ENCODE measurements at regions not wholly inside any gene's neighbourhood (a gene's known extent, or its start where the extent isn't known, plus 50 kb on each side); places are given as distances from the start of the nearest gene placed in this dataset.

GRCh38 chr2:72003796-72004195, 143.9 kb downstream of the CYP26B1 start:
- H3K9me3 ChIP-seq (ENCODE audit: control insufficient read depth, insufficient read depth, low read depth, low read length): no peaks in the 10 kb centered on the region
- H3K9ac ChIP-seq (ENCODE audit: low read length): no peak overlapping the region
- H3K27me3 ChIP-seq (ENCODE audit: control insufficient read depth, insufficient read depth, low read length): no peaks in the 10 kb centered on the region
- peaks cover 10% of the 10 kb centered on the region; the same call in 1 of the 2 replicates for H3K4me1 ChIP-seq (ENCODE audit: control insufficient read depth, insufficient read depth, low read length)
- H3K4me3 ChIP-seq (ENCODE audit: low read depth, low read length): no peak overlapping the region
- no peak overlapping the region for H3K27ac ChIP-seq (ENCODE audit: low read depth, low read length)
- H3K36me3 ChIP-seq (ENCODE audit: control insufficient read depth, insufficient read depth, low read length): no peaks in the 10 kb centered on the region

GRCh38 chr2:72003124-72003523, 144.5 kb downstream of the CYP26B1 start:
- H3K4me3 ChIP-seq (ENCODE audit: low read depth, low read length): no peak overlapping the region
- H3K9me3 ChIP-seq (ENCODE audit: control insufficient read depth, insufficient read depth, low read depth, low read length): no peaks in the 10 kb centered on the region
- peaks cover 10% of the 10 kb centered on the region; the same call in 1 of the 2 replicates for H3K4me1 ChIP-seq (ENCODE audit: control insufficient read depth, insufficient read depth, low read length)
- no peak overlapping the region for H3K27ac ChIP-seq (ENCODE audit: low read depth, low read length)
- no peaks in the 10 kb centered on the region for H3K36me3 ChIP-seq (ENCODE audit: control insufficient read depth, insufficient read depth, low read length)
- H3K9ac ChIP-seq (ENCODE audit: low read length): no peak overlapping the region
- H3K27me3 ChIP-seq (ENCODE audit: control insufficient read depth, insufficient read depth, low read length): no peaks in the 10 kb centered on the region

DNA sequence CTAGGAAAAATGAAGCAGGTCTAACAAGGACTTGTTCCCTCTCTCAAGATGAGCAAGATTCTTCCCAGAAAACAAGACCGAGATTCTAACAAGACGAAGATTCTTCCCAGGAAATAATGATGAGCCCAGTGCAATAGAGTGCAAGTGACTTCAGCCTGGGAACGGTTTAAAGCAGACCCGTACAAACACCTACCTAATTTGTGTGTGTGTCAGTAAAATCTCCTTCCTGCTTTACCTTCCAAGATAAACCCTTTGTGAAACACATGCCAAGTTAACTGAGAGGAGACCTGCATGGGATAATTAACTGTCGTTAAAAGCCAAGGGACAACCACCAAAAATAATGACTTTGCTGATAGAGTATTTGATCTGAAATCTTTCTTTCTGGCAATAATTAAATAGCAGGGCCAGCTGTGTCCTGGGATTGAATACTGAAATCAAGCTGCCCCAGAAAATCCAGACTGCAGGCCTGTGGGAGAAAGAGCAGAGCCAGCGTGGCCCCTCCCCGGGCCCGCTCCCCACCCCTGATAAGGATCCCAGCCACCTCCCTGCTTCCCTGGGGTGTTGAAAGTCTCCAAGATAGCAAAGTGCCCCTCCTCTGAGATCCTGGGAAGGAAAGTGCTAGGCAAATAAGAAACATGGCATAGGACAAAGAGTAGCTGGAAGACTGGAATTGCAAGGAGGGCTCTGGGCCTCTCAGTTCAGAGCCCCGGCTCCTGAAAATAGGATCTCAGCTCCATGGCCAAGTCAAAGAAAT, 145.5 kb downstream of the CYP26B1 start:
- Histone ChIP-seq H3K27me3 (ENCODE audit: control insufficient read depth, insufficient read depth, low read length) (no peaks in the 10 kb centered on the region), H3K9me3 (ENCODE audit: control insufficient read depth, insufficient read depth, low read depth, low read length) (no peaks in the 10 kb centered on the region), H3K36me3 (ENCODE audit: control insufficient read depth, insufficient read depth, low read length) (no peaks in the 10 kb centered on the region), H3K27ac (ENCODE audit: low read depth, low read length) (no peak overlapping the region), H3K4me3 (ENCODE audit: low read depth, low read length) (no peak overlapping the region), H3K4me1 (ENCODE audit: control insufficient read depth, insufficient read depth, low read length) (peaks cover 10% of the 10 kb centered on the region; the same call in 1 of the 2 replicates), H3K9ac (ENCODE audit: low read length) (no peak overlapping the region)

DNA sequence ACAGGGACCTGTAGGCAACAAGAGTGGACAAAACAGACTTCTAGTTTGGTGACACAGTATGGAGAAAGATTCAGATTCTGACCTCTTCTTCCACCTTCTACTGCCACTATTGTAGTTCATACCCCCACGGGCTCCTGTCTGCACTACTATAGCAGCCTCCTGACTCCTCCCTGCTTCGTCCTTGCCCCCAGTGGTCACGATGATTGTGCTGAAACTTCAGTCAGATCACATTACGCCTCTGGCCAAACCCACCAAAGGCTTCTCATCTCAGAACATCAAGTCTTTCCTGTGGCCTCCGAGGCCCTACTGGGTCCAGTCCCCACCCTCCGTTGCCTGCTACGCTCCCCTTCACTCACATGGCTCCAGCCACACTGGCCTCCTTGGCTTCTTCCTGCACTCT, 147.6 kb downstream of the CYP26B1 start:
- H3K27me3 ChIP-seq (ENCODE audit: control insufficient read depth, insufficient read depth, low read length): no peaks in the 10 kb centered on the region
- no peaks in the 10 kb centered on the region for H3K9me3 ChIP-seq (ENCODE audit: control insufficient read depth, insufficient read depth, low read depth, low read length)
- no peak overlapping the region for H3K4me3 ChIP-seq (ENCODE audit: low read depth, low read length)
- no peak overlapping the region for H3K9ac ChIP-seq (ENCODE audit: low read length)
- H3K36me3 ChIP-seq (ENCODE audit: control insufficient read depth, insufficient read depth, low read length): no peaks in the 10 kb centered on the region
- no peak overlapping the region for H3K27ac ChIP-seq (ENCODE audit: low read depth, low read length)
- H3K4me1 ChIP-seq (ENCODE audit: control insufficient read depth, insufficient read depth, low read length): peaks cover 10% of the 10 kb centered on the region; the same call in 1 of the 2 replicates

DNA sequence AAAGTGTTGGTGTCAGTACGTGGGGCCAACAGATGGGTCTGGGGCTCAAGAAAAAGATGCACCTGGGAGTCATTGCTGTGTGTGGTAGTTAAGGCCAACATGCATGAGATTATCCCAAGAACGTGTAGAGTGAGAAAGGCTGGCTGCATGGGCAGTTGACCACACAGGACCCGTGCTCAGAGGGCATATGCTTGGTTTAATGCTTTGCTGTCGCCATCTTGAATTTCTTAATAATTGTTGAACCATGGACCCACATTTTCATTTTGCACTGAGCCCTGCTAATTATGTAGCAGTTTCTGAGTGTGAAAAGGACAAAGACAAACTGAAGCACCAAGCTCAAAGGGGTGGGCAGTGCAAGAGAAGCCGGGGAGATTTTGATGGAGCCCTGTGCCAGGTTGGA, 148.1 kb downstream of the CYP26B1 start:
- H3K36me3 ChIP-seq (ENCODE audit: control insufficient read depth, insufficient read depth, low read length): no peaks in the 10 kb centered on the region
- no peak overlapping the region for H3K4me3 ChIP-seq (ENCODE audit: low read depth, low read length)
- no peaks in the 10 kb centered on the region for H3K9me3 ChIP-seq (ENCODE audit: control insufficient read depth, insufficient read depth, low read depth, low read length)
- no peak overlapping the region for H3K9ac ChIP-seq (ENCODE audit: low read length)
- no peaks in the 10 kb centered on the region for H3K27me3 ChIP-seq (ENCODE audit: control insufficient read depth, insufficient read depth, low read length)
- no peak overlapping the region for H3K27ac ChIP-seq (ENCODE audit: low read depth, low read length)
- peaks cover 10% of the 10 kb centered on the region; the same call in 1 of the 2 replicates for H3K4me1 ChIP-seq (ENCODE audit: control insufficient read depth, insufficient read depth, low read length)

GRCh38 chr2:71997843-71998242, 149.8 kb downstream of the CYP26B1 start:
- H3K27ac ChIP-seq (ENCODE audit: low read depth, low read length): no peak overlapping the region

DNA sequence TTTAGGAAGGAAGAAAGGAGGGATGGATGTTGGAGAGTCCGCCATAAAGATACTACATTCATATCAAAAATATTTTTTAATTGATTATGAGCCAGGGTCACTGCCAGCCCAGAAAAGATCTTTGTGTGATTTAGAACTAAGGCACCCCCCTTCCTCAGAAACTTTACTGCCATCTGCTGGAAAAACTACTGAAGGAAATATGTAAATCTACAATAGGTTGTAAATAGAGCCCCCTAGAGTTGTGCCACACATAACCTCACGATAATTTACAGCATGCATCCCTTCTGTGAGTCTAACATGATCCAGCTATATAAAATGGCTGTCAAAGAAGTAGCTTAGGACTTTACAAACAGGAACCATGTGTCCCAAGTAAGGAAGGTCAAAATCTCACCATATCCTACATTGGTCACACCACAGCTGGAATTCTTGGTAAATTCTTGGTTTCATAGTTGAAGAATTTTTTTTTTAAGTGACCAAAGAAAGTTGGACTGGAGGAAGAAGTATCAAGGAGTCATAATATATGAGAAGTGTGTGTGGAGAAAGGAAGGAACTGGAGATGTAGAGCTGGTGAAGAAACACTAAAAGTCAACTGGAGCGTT, 152.5 kb downstream of the CYP26B1 start:
- H3K27me3 ChIP-seq (ENCODE audit: control insufficient read depth, insufficient read depth, low read length): no peaks in the 10 kb centered on the region
- H3K4me3 ChIP-seq (ENCODE audit: low read depth, low read length): no peak overlapping the region
- no peak overlapping the region for H3K27ac ChIP-seq (ENCODE audit: low read depth, low read length)

More at GRCh38 chr2:71997843-71998242, 149.8 kb downstream of the CYP26B1 start:
- no peak overlapping the region for H3K4me3 ChIP-seq (ENCODE audit: low read depth, low read length)
- H3K9me3 ChIP-seq (ENCODE audit: control insufficient read depth, insufficient read depth, low read depth, low read length): no peaks in the 10 kb centered on the region
- no peak overlapping the region for H3K9ac ChIP-seq (ENCODE audit: low read length)
- peaks cover 10% of the 10 kb centered on the region; the same call in 1 of the 2 replicates for H3K4me1 ChIP-seq (ENCODE audit: control insufficient read depth, insufficient read depth, low read length)
- H3K27me3 ChIP-seq (ENCODE audit: control insufficient read depth, insufficient read depth, low read length): no peaks in the 10 kb centered on the region
- no peaks in the 10 kb centered on the region for H3K36me3 ChIP-seq (ENCODE audit: control insufficient read depth, insufficient read depth, low read length)

DNA sequence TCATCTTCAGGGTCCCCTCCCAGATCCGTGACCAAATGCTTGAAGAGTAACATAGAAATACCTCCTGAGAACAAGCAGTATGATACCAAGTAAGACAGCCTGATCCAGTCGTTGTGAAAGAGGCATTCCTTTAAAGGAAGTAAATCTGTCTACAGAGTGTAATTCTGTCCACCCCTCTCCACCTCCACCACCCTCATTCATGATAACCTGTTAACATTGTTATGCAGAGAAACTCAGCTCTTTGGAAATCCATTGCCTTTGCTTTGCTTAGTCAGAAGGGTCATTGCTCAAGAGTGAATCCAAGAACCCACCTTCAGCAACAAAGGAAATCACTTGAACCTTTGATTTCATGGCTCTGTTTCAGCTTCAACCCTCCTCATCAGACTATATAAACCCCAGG, 155.6 kb downstream of the CYP26B1 start:
- H3K36me3 ChIP-seq (ENCODE audit: control insufficient read depth, insufficient read depth, low read length): no peaks in the 10 kb centered on the region

More for the DNA sequence above, 152.5 kb downstream of the CYP26B1 start:
- no peaks in the 10 kb centered on the region for H3K9me3 ChIP-seq (ENCODE audit: control insufficient read depth, insufficient read depth, low read depth, low read length)
- H3K9ac ChIP-seq (ENCODE audit: low read length): no peak overlapping the region
- H3K4me1 ChIP-seq (ENCODE audit: control insufficient read depth, insufficient read depth, low read length): peaks cover 4% of the 10 kb centered on the region; the same call in 1 of the 2 replicates
- no peaks in the 10 kb centered on the region for H3K36me3 ChIP-seq (ENCODE audit: control insufficient read depth, insufficient read depth, low read length)

DNA sequence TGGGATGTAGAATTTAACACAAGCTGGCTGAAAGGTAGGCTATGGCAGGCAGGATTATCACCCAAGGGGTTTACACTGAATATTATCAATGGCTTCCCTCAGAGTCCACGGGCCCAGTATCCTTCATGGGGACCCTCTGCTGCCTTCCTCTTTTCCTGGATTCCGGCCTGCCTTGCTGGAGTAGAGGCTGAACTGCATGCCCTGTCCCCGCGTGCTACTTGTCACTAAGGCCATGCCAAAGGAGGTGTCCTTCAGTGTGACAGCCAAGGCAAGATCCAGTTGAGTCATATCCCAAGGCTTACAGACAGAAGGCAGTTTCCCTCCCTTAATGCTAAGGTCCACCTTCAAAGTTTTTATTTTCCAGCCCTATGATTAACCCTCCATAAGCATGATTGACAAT, 156.3 kb downstream of the CYP26B1 start:
- no peak overlapping the region for H3K4me3 ChIP-seq (ENCODE audit: low read depth, low read length)
- no peaks in the 10 kb centered on the region for H3K27me3 ChIP-seq (ENCODE audit: control insufficient read depth, insufficient read depth, low read length)
- H3K9ac ChIP-seq (ENCODE audit: low read length): no peak overlapping the region
- H3K27ac ChIP-seq (ENCODE audit: low read depth, low read length): no peak overlapping the region
- no peaks in the 10 kb centered on the region for H3K9me3 ChIP-seq (ENCODE audit: control insufficient read depth, insufficient read depth, low read depth, low read length)
- no peaks in the 10 kb centered on the region for H3K36me3 ChIP-seq (ENCODE audit: control insufficient read depth, insufficient read depth, low read length)
- H3K4me1 ChIP-seq (ENCODE audit: control insufficient read depth, insufficient read depth, low read length): no peaks in the 10 kb centered on the region

More for the DNA sequence above, 155.6 kb downstream of the CYP26B1 start:
- Histone ChIP-seq H3K27me3 (ENCODE audit: control insufficient read depth, insufficient read depth, low read length) (no peaks in the 10 kb centered on the region), H3K4me3 (ENCODE audit: low read depth, low read length) (no peak overlapping the region), H3K9ac (ENCODE audit: low read length) (no peak overlapping the region), H3K27ac (ENCODE audit: low read depth, low read length) (no peak overlapping the region), H3K4me1 (ENCODE audit: control insufficient read depth, insufficient read depth, low read length) (no peaks in the 10 kb centered on the region), H3K9me3 (ENCODE audit: control insufficient read depth, insufficient read depth, low read depth, low read length) (no peaks in the 10 kb centered on the region)

GRCh38 chr2:71990826-71991225, 156.8 kb downstream of the CYP26B1 start:
- Histone ChIP-seq H3K9me3 (ENCODE audit: control insufficient read depth, insufficient read depth, low read depth, low read length) (no peaks in the 10 kb centered on the region), H3K9ac (ENCODE audit: low read length) (no peak overlapping the region), H3K27ac (ENCODE audit: low read depth, low read length) (no peak overlapping the region), H3K27me3 (ENCODE audit: control insufficient read depth, insufficient read depth, low read length) (no peaks in the 10 kb centered on the region), H3K4me3 (ENCODE audit: low read depth, low read length) (no peak overlapping the region), H3K36me3 (ENCODE audit: control insufficient read depth, insufficient read depth, low read length) (no peaks in the 10 kb centered on the region), H3K4me1 (ENCODE audit: control insufficient read depth, insufficient read depth, low read length) (no peaks in the 10 kb centered on the region)

- H3K4me3 ChIP-seq (ENCODE audit: low read depth, low read length): no peak overlapping the region
- H3K36me3 ChIP-seq (ENCODE audit: control insufficient read depth, insufficient read depth, low read length): no peaks in the 10 kb centered on the region
- no peaks in the 10 kb centered on the region for H3K4me1 ChIP-seq (ENCODE audit: control insufficient read depth, insufficient read depth, low read length)
- H3K9me3 ChIP-seq (ENCODE audit: control insufficient read depth, insufficient read depth, low read depth, low read length): no peaks in the 10 kb centered on the region
- H3K27ac ChIP-seq (ENCODE audit: low read depth, low read length): no peak overlapping the region
- H3K9ac ChIP-seq (ENCODE audit: low read length): no peak overlapping the region
- no peaks in the 10 kb centered on the region for H3K27me3 ChIP-seq (ENCODE audit: control insufficient read depth, insufficient read depth, low read length)
Observed at GRCh38 chr2:71990122-71990521, 157.5 kb downstream of the CYP26B1 start.

Data from HUES6 (cell line).